AG08395 (cell line): ENCODE measurements at regions not wholly inside any gene's neighbourhood (a gene's known extent, or its start where the extent isn't known, plus 50 kb on each side); places are given as distances from the start of the nearest gene placed in this dataset.
"Not testable (repeated sequence)": the region's sequence is repeated elsewhere in the genome, so short reads cannot be mapped to it uniquely, and the experiment has no call there.

Source experiments
- DNase-seq: peaks from one replicate; pipeline ENCODE4 v3.0.0; 2012; ENCODE audit warnings: mixed read lengths, low spot score

GRCh38 chr6:141393405-141394124 is 739.2 kb upstream of the GJE1 start:
- no peak for DNase-seq

DNA sequence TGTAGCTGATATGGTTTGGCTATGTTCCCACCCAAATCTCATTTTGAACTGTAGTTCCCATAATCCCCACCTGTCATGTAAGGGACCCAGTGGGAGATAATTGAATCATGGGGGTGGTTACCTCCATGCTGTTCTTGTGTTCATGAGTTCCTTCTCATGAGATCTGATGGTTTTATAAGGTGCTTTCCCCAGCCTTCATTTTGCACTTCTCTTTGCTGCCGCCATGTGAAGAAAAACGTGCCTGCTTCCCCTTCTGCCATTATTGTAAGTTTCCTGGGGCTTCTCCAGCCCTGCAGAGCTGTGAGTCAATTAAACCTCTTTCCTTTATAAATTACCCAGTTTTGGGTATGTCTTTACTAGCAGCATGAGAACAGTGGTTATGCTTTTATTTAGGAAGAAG is 741.6 kb upstream of the GJE1 start:
- DNase-seq = not testable (repeated sequence)

GRCh38 chr6:141388666-141389065 is 744.1 kb upstream of the GJE1 start:
- DNase-seq = no peak

DNA sequence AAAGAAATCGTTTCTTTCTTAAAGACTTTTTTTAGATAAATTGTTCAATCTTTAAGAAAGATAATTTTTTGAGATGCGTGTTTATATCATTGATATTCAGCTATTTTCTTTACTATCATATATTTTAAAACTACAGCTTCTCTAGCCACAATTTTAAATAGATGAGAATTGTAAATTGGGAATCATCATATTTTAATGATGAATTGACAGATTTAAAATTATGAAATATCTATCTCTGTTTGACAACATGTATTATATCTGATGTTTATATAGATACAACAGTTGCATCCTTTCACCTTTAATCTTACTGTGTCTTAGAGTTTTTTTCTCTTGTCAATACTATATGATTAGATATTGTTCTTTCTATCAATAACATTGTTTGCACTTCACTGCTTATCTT is 762.3 kb upstream of the GJE1 start:
- DNase-seq = no peak

- DNase-seq = not testable (repeated sequence)
These were observed 765.9 kb upstream of the GJE1 start for GRCh38 chr6:141366796-141367195.

DNA sequence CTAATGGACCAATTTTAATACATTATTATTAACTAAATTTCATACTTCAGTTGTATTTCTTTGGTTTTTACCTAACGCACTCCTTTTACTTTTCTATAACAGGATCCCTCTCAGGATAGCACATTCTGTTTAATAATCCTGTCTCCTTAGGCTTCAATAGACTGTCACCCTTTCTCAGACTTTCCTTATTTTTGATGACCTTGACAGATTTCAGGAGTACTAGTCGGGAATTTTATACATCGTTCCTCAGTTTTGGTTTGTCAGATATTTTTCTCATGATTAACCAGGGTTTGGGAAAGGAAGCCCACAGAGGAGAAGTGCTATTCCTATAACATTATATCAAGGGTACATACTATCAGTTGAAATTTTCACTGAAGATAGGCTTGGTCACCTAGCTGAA is 768.0 kb upstream of the GJE1 start:
- no peak for DNase-seq

DNA sequence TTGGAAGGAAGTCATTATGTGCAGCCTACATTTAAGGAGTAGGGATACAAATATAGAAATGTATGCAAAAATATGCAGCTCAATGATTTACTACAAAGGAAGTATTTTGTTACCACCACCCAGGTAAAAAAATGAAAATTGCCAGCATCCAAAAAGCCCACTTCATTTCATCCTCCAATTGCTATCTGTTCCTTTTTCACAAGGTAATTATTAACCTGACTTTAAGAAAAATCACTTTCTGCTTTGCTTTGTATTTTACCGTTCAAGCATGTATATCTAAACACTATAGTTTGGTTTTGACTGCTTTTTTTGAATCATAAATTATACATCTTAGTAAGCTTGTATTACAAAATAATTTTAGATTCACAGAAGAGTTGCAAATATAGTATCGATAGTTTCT is 768.5 kb upstream of the GJE1 start:
- DNase-seq = no peak

DNA sequence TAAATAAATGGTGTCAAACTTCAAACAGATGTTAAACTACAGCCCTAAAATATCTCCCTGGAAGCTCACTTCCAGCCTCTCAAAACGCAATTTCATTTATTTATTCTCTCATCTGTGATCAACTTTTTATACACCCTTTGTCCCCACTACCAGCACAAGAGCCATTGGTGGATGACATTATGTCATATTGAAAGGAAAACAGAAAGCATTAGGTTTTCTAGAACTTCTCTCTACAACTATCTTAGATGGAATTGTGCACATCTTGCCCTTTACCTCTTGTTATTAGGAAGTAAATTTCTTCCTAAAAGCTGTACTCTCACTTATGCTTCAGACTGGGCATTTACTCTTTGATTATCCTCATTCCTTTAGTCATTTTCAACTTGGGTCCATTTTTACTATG is 771.2 kb upstream of the GJE1 start:
- DNase-seq = no peak

GRCh38 chr6:141359953-141360352 is 772.8 kb upstream of the GJE1 start:
- DNase-seq = no peak

GRCh38 chr6:141354191-141354955 is 778.4 kb upstream of the GJE1 start:
- no peak for DNase-seq

DNA sequence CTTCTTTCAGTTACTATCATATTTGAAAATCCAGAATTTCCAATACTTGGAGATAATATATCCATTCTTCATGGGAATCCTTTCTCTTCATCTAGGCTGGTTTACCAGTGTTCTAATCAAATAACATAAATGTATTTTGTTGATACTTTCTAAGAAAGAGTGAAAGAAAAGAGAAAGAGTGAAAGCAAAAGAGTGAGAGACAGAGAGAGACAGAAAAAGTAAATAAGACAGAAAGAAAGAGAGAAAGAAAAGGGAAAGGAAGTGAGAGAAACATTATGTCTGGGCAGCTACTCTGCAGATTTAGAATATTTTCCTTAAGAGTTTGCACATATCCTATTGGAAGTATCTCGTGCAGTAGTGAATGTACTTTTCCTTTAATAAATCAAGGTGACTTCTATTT is 781.0 kb upstream of the GJE1 start:
- no peak for DNase-seq

DNA sequence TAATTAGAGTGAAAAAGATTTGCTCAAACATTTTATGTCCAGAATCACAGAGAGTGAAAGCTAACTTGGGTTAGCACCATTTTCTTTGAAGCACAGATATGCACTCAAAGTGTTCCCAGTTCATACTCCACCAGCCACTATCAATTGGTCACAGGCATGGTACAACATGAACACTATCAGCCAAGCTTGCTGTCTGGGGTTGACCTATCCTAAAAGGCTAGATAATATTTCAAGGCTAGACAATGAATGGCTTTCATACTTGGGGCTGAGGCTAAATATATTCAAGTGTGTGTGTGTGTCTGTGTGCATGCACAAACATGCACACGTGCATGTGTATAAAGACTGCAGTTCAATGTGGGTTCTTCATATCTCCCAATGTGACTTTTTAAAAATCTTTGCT is 783.0 kb upstream of the GJE1 start:
- DNase-seq = no peak

DNA sequence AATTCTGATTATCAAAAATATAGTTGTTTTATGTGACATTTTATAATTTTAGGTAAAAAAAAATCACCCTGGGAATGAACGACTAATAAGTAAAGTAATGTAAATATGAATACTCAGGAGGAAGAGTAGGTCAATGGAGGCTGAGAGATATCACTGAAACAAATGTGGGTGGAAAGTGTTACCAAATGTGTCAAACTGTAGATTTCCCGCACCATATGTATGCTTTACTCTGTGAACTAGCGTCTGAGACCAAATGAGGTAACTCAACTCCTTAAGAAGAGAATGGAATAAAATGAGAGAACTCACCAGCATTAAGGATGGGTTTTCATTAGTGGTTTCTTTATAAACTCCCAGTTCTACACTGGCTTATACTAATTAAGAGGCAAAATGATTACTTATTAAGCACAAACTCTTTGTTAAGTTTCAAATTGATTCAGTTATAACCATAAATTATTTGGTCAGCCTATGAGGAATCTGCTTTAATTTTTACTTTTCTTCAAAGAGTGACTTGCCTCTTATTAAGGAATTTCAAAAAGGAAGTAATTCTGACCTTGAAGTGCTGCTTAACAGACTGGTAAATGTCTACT is 784.7 kb upstream of the GJE1 start:
- no peak for DNase-seq

DNA sequence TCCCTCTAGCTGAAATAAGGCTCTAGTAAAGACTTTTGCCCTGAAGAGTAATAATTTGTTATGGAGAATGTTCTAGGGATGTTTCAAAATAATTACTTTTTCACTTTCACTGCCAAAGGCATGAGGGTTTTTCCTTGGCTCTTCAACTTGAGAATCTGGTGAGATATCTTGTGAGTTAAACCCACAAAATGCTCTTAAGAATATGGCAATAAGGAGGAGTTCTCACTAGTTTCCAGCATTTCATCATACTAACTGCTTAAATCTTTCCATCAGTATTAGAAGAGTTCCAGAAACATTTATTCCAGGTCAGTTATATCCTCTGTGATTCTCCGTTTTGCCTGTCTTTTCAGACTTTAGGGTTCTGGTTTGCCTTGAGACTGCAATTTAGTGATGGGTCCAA is 785.6 kb upstream of the GJE1 start:
- DNase-seq = no peak

GRCh38 chr6:141346535-141346934 is 786.2 kb upstream of the GJE1 start:
- DNase-seq = no peak

- DNase-seq = no peak
These were observed 795.5 kb upstream of the GJE1 start for GRCh38 chr6:141337191-141337590.

DNA sequence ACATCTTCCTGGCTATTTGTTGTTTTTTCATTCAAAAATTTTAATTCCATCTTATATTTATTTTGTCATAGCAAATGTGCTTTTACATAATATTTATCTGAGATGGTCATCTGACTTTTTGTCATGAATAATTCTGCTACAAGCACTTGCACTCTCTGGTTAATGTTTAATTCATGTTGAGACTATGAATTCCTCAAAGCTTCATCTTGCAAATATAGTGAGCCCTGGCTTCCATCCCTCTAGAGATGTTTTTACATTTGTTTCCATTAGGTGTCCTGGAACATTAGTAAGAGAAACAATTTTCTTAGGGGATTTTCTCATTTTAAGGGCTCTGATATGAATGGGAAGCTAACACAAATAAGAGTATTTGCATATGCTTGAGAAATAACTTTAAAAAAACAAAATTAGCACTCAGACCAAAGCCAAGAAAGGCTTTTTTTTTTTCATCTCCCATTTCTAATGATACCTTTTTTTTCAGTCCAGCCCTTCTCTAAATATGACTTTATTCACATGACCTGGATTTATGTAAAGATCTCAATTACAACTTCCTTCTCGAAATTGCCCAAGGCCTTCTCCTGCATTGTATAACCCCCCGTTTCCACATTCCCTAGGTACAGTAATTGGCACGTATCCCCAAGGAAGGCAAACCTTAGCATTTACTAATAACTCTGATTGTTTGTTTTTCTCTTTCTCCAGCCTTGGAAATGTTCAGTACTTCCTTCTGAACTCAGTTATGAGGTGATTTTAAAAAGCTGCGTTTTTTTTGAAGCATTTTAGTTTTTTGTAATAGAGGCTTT is 797.0 kb upstream of the GJE1 start:
- no peak for DNase-seq

DNA sequence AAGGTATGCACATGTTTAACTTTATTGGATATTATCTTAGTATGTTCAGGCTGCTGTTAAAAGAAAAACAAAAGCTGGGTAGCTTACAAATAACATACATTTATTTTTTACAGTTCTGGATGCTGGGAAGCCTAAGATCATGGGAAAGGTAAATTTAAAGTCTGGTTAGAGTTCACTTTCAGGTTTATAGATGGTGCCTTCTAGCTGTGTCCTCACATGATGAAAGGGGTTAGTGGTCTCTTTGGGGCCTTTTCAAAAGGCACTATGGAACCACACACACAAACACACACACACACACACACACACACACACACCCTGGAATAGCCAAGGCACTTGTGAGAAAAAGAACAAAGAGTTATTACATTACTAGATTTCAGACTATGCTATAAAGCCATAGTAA is 805.8 kb upstream of the GJE1 start:
- DNase-seq = no peak

DNA sequence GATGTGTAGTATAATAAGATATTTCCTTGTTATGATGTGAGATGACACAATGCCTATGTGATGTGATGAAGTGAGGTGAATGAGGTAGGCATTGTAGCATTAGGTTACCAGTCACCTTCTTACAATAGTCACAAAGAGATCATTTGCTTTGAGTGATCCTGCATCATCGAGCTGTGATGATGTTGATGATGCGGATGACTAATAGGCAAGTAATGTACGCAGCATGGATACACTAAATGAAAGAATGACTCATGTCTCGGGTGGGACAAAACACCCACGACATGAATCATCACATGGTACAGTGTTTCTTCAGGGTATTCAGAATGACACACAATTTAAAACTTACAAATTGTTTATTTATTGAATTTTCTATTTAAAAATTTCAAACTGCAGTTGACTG is 806.3 kb upstream of the GJE1 start:
- peak; percentile 90 for DNase-seq

GRCh38 chr6:141321493-141322347 is 811.0 kb upstream of the GJE1 start:
- DNase-seq = peak; percentile 3

DNA sequence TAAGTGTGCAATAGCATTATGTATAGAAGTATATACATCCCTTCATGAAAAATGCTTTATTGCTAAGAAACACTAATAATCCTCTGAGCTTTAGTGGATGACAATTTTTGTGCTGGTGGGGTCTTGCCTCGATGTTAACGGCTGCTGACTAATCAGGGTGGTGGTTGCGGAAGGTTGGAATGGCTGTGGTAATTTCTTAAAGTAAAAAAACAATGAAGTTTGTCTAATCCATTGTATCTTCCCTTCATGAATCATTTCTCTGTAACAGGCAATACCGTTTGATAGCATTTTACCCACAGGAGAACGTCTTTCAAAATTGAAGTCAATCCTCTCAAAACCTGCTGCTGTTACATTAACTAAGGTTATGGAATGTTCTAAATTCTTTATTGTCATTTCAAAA is 816.5 kb upstream of the GJE1 start:
- DNase-seq = no peak

DNA sequence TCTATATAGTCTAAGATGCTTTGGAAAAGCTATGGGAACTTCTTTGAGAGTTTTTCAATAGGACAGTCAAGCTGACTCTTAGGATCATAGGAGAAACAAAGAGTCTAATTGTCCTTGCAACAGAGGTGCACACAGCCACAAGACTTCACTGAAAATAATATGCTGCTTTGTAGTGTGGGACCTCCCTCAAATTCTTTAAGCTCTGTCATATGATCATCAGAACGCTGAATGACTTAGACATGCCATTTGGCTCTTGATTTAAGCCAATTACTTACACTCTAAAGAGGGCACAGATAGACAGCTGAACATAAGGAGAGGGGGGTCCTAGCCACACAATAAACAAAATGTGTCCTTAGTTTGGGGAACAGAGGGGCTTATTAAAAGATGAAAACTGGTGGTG is 818.7 kb upstream of the GJE1 start:
- DNase-seq = no peak
